ENCODE measurements at regions not wholly inside any gene's neighbourhood (a gene's known extent, or its start where the extent isn't known, plus 50 kb on each side); places are given as distances from the start of the nearest gene placed in this dataset.
"Not testable (repeated sequence)": the region's sequence is repeated elsewhere in the genome, so short reads cannot be mapped to it uniquely, and the experiment has no call there.

GRCh38 chr1:193448682-193449461, 262.5 kb upstream of the B3GALT2 start:
- no peak overlapping the region for H3K4me3 ChIP-seq
- no peaks in the 10 kb centered on the region for H3K27me3 ChIP-seq (ENCODE audit: low read depth)
- H3K9me3 ChIP-seq = no peaks in the 10 kb centered on the region
- DNase-seq (no peak), ATAC-seq (no peak)
- intact Hi-C loops (cut with DNase I) = no loop called here
- H3K4me1 ChIP-seq = no peaks in the 10 kb centered on the region
- H3K27ac ChIP-seq = no peak overlapping the region
- TF ChIP-seq CTCF (IDR thresholded peaks at IDR 0.05) = no peak
- H3K36me3 ChIP-seq = no peaks in the 10 kb centered on the region

GRCh38 chr1:193443886-193444285, 257.5 kb upstream of the B3GALT2 start:
- Histone ChIP-seq H3K27me3 (ENCODE audit: low read depth) (no peaks in the 10 kb centered on the region), H3K4me3 (no peak overlapping the region), H3K9me3 (no peaks in the 10 kb centered on the region), H3K36me3 (no peaks in the 10 kb centered on the region), H3K27ac (no peak overlapping the region), H3K4me1 (no peaks in the 10 kb centered on the region)
- intact Hi-C loops (cut with DNase I) = no loop called here
- TF ChIP-seq CTCF (IDR thresholded peaks at IDR 0.05) = no peak
- DNase-seq = no peak
- no peak for ATAC-seq

- H3K9me3 ChIP-seq = peaks cover 2% of the 10 kb centered on the region
- H3K27me3 ChIP-seq (ENCODE audit: low read depth) = no peaks in the 10 kb centered on the region
- H3K4me3 ChIP-seq = no peak overlapping the region
- no peak overlapping the region for H3K27ac ChIP-seq
- intact Hi-C loops (cut with DNase I) = no loop called here
- no peak for TF ChIP-seq CTCF (IDR thresholded peaks at IDR 0.05)
- no peak for ATAC-seq
- H3K4me1 ChIP-seq = no peaks in the 10 kb centered on the region
- no peaks in the 10 kb centered on the region for H3K36me3 ChIP-seq
- DNase-seq = no peak
Observed at GRCh38 chr1:193438771-193439170, 252.4 kb upstream of the B3GALT2 start.

- TF ChIP-seq CTCF (IDR thresholded peaks at IDR 0.05) = no peak
- no peaks in the 10 kb centered on the region for H3K36me3 ChIP-seq
- no peak for ATAC-seq
- intact Hi-C loops (cut with DNase I) = no loop called here
- DNase-seq = no peak
- no peak overlapping the region for H3K27ac ChIP-seq
- no peaks in the 10 kb centered on the region for H3K27me3 ChIP-seq (ENCODE audit: low read depth)
- H3K9me3 ChIP-seq = peaks cover 7% of the 10 kb centered on the region
- H3K4me1 ChIP-seq = no peaks in the 10 kb centered on the region
- no peak overlapping the region for H3K4me3 ChIP-seq
Observed at GRCh38 chr1:193438312-193438711, 251.9 kb upstream of the B3GALT2 start.

- H3K9me3 ChIP-seq = peaks cover 12% of the 10 kb centered on the region
- no peak overlapping the region for H3K4me3 ChIP-seq
- intact Hi-C loops (cut with DNase I) = no loop called here
- DNase-seq = no peak
- no peak for TF ChIP-seq CTCF (IDR thresholded peaks at IDR 0.05)
- H3K4me1 ChIP-seq = no peaks in the 10 kb centered on the region
- H3K27ac ChIP-seq = no peak overlapping the region
- no peak for ATAC-seq
- no peaks in the 10 kb centered on the region for H3K27me3 ChIP-seq (ENCODE audit: low read depth)
- H3K36me3 ChIP-seq = no peaks in the 10 kb centered on the region
Observed at GRCh38 chr1:193437785-193438184, 251.4 kb upstream of the B3GALT2 start.

GRCh38 chr1:193437333-193437732, 250.9 kb upstream of the B3GALT2 start:
- H3K4me3 ChIP-seq; DNase-seq; H3K4me1 ChIP-seq; H3K27me3 ChIP-seq (ENCODE audit: low read depth); ATAC-seq; H3K36me3 ChIP-seq; H3K27ac ChIP-seq; intact Hi-C loops (cut with DNase I): not testable (repeated sequence)
- peaks cover 16% of the 10 kb centered on the region for H3K9me3 ChIP-seq
